ENCODE measurements at regions not wholly inside any gene's neighbourhood (a gene's known extent, or its start where the extent isn't known, plus 50 kb on each side); places are given as distances from the start of the nearest gene placed in this dataset.
A peak's percentile ranks its signal among the peaks of the same experiment; 100 is the strongest.

DNA sequence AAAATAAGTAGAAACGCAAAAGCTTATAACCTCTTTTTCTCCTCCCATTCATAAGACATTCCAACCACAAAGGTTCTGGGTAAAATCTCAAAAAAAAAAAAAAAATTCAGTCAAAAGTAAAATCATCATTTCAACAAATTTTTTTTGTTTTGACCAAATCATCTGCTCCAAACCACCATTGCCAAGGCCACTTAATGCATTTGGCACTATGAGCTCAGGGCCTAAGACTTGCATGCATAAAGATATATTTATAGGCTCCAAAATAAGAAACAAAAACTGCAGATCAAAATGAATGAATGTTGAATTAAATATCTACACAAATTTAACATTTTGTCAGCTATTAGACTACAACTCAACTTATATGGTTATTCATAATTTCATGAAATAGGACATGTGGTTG, 331.1 kb upstream of the NFIA start:
- Histone ChIP-seq H3K27me3 (no peaks in the 10 kb centered on the region), H3K4me3 (no peak overlapping the region), H3K36me3 (no peaks in the 10 kb centered on the region), H3K9me3 (replicated peaks) (0 out of 2 replicates have a peak, but pooled peaks cover 5% of the 10 kb centered on the region), H3K4me1 (peaks cover 10% of the 10 kb centered on the region), H3K27ac (no peak overlapping the region)
- no peak for DNase-seq

DNA sequence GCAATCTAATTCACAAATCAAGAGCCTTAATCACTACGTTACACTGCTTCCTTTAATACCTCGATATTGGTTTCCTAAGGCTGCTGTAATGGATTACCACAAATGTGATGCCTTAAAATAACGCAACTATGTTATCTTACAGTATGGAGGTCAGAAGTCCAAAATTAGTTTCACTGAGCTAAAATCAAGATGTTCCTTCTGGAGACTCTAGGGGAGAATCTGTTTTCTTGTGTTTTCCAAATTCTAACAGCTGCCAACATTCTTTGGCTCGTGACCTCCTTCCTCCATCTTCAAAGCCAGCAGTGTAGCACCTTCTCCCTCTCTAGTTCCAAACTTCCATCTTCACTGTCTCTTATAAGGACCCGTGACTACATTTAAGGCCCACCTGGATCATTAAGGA, 335.0 kb upstream of the NFIA start:
- peak in 1 of 2 experiments; percentile 17 for DNase-seq
- no peak overlapping the region for H3K4me3 ChIP-seq
- H3K9me3 ChIP-seq (replicated peaks), result 0 out of 2 replicates have a peak, but pooled peaks cover 5% of the 10 kb centered on the region
- no peaks in the 10 kb centered on the region for H3K27me3 ChIP-seq
- peaks cover 28% of the 10 kb centered on the region for H3K4me1 ChIP-seq
- no peaks in the 10 kb centered on the region for H3K36me3 ChIP-seq
- peak overlapping the region; percentile 92; the same call in 1 of the 2 replicates for H3K27ac ChIP-seq

DNA sequence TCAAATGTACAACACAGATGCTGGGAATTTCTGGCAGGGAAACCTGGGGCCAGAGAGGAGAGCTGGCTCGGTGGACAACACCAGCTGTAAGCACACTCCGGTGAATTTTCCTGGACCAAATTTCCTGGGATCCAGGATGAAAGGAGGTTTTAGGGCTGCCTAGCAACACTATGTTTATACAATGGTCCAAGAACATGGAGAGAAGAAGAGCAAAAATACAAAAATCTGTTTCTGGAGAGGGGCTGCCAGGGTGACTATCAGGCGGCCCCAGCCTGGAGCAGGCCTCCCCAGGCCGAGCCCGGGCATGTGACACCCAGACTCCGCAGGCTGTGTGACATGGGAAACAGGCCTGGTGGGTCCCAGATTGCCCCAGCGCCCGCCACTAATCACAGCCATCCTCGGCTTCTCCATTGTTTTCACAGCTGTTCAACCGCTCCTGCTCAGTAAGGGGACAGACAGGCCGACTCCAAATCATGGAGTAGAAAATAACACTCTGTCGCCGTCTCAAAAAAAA, 336.0 kb upstream of the NFIA start:
- peaks cover 28% of the 10 kb centered on the region for H3K4me1 ChIP-seq
- H3K36me3 ChIP-seq, result no peaks in the 10 kb centered on the region
- H3K27me3 ChIP-seq, result no peaks in the 10 kb centered on the region
- H3K9me3 ChIP-seq (replicated peaks), result 0 out of 2 replicates have a peak, but pooled peaks cover 5% of the 10 kb centered on the region
- H3K4me3 ChIP-seq, result peak overlapping the region; percentile 35
- peak; percentile 95 to 98 for DNase-seq
- peak overlapping the region; percentile 92 for H3K27ac ChIP-seq

DNA sequence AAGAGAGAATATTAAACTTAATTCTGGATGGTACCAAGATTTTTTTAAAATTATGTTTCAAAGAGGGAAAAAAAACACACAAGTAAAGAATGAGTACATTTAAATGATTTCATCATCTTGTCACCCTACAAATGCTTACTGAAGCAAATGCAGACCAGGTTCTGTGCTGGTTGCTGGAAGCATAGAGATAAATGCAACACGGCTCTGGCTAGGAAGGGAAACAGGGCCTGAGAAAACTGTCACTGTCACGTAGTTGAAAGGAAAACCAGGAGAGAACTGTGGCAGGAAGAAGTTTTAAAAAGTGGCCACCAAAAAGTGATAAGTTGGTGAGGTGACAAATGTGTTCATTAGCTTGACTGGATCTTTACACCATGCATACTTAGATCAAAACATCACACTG, 336.9 kb upstream of the NFIA start:
- peaks cover 28% of the 10 kb centered on the region for H3K4me1 ChIP-seq
- H3K36me3 ChIP-seq, result no peaks in the 10 kb centered on the region
- no peaks in the 10 kb centered on the region for H3K27me3 ChIP-seq
- 0 out of 2 replicates have a peak, but pooled peaks cover 5% of the 10 kb centered on the region for H3K9me3 ChIP-seq (replicated peaks)
- peak overlapping the region; percentile 92 for H3K27ac ChIP-seq
- peak; percentile 27 to 57 for DNase-seq
- no peak overlapping the region for H3K4me3 ChIP-seq

DNA sequence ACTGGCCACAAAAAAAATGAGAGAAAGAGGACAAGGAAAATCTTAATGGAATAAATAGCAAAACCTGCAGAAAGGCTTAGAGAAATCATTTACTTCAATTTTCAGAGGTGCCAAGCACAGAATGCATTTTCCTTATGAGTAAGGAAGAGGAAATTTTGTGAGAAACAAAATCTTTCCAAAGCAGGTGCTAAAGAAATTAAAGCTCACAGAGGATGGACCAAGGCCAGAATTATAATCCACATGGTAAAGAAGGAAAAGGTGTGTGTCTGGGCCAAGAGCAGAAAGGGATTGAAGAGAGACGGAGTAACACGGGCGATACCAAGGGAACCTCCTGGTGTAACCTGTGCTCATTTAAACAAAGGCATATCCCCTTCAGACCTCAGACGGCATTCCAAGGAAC, 340.0 kb upstream of the NFIA start:
- DNase-seq, result no peak
- Histone ChIP-seq H3K36me3 (no peaks in the 10 kb centered on the region), H3K4me3 (no peak overlapping the region), H3K4me1 (peaks cover 27% of the 10 kb centered on the region), H3K9me3 (replicated peaks) (no peaks in the 10 kb centered on the region; the same call in 1 of the 2 replicates), H3K27ac (no peak overlapping the region), H3K27me3 (no peaks in the 10 kb centered on the region)

DNA sequence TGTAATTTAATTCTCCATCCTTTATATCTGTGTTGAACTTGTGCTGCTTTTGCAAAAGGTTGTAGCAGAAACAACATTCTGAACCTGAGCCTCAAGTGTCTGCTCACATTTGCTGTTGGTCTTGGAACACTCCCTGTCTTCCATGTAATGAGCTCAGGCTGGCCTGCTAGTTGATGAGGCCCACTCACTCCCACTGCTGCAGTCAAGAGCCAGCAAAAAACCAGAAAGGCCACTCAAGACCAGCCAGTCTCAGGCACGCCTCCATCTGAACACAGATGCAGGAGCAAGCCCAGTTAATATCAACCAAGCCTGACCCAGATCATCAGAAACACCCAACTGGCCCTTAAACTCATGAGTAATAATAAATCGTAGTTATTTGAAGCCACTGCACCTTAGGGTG, 342.2 kb upstream of the NFIA start:
- H3K27me3 ChIP-seq, result no peaks in the 10 kb centered on the region
- H3K27ac ChIP-seq, result no peak overlapping the region
- no peaks in the 10 kb centered on the region; the same call in 1 of the 2 replicates for H3K9me3 ChIP-seq (replicated peaks)
- peaks cover 16% of the 10 kb centered on the region for H3K4me1 ChIP-seq
- H3K4me3 ChIP-seq, result no peak overlapping the region
- no peak for DNase-seq
- H3K36me3 ChIP-seq, result no peaks in the 10 kb centered on the region

DNA sequence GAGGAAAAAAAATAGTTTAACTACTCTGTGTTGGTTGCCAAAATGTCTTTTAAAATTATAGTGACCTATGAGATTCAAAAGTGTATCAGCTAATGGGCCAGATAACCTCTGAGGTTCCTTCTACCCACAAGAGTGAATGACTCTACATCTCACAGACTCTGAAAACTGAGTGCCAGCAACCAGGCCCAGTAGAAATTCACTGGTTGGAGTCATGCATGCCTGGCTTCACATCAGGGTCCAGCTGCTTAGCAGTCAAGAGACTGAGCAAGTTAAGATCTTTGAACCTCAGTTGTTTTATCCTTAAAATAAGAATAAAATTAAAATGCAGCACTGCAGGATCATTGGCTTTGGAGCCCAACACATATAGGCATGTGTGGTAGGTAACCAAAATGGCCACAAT, 342.6 kb upstream of the NFIA start:
- Histone ChIP-seq H3K27ac (no peak overlapping the region), H3K4me1 (peaks cover 12% of the 10 kb centered on the region), H3K4me3 (no peak overlapping the region), H3K9me3 (replicated peaks) (no peaks in the 10 kb centered on the region; the same call in 1 of the 2 replicates), H3K36me3 (no peaks in the 10 kb centered on the region), H3K27me3 (no peaks in the 10 kb centered on the region)
- DNase-seq, result no peak

DNA sequence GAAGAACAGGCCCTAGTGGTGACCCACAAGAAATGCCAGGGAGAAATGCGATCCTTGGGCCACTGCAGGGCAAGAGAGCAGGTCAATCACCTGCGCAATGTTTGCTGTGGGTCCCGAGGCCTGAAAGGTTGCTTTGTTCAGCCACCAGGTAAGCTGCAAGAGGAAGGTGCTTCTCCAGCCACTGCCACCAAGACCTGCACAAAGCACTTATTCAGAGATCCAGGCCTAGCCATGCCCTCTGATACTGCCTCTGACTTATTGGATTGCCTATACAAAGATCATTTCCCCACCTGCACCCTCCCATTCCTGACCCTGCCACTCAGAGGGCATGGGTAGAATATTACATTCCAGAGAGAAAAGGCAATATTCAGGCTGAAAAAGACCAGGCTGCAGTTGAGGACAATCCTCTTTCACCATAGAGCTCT, 349.4 kb upstream of the NFIA start:
- no peak overlapping the region for H3K27ac ChIP-seq
- no peaks in the 10 kb centered on the region for H3K27me3 ChIP-seq
- H3K4me3 ChIP-seq, result no peak overlapping the region
- no peak for DNase-seq
- peaks cover 8% of the 10 kb centered on the region; the same call in 1 of the 2 replicates for H3K4me1 ChIP-seq
- no peaks in the 10 kb centered on the region for H3K36me3 ChIP-seq
- no peaks in the 10 kb centered on the region; the same call in 1 of the 2 replicates for H3K9me3 ChIP-seq (replicated peaks)

DNA sequence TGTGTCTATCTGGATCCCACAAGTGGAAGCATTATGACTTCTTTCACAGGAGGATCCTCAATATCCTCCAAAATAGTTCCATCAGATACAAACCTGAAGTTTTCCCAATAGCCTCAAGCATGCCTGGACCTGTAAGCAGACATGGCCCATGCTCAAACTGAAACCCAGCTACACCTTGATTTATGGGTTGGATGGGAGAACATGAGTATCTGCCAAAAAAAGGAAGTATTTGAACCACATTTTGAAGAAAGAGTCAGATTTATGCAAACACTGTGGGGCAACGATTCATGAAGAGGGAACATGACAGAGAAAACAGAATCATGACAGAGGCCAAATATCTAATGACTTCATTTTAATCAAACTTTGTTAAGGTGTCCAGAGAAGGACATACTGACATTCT, 351.0 kb upstream of the NFIA start:
- H3K4me3 ChIP-seq, result no peak overlapping the region
- no peaks in the 10 kb centered on the region for H3K27me3 ChIP-seq
- no peak overlapping the region for H3K27ac ChIP-seq
- peaks cover 5% of the 10 kb centered on the region; the same call in 1 of the 2 replicates for H3K4me1 ChIP-seq
- no peaks in the 10 kb centered on the region for H3K36me3 ChIP-seq
- no peak for DNase-seq
- no peaks in the 10 kb centered on the region for H3K9me3 ChIP-seq (replicated peaks)

DNA sequence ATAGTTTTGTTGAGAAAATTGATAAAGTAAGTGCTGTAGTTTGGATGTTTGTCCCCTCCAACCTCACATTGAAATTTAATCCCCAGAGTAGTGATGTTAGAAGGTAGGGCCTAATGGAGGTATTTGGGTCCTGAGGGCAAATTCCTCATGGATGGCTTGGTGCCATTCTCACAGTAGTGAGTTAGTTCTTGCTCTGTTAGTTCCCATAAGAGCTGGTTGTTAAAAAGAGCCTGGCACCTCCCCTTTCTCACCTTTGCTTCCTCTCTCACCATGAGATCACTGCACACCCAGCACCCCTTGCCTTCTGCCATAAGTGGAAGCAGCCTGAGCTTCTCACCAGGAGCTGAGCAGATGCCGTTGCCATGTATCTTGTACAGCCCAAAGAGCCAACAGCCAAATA, 354.8 kb upstream of the NFIA start:
- no peak overlapping the region for H3K4me3 ChIP-seq
- H3K9me3 ChIP-seq (replicated peaks), result no peaks in the 10 kb centered on the region
- DNase-seq, result peak in 1 of 2 experiments; percentile 38
- H3K27me3 ChIP-seq, result no peaks in the 10 kb centered on the region
- no peak overlapping the region for H3K27ac ChIP-seq
- H3K36me3 ChIP-seq, result no peaks in the 10 kb centered on the region
- H3K4me1 ChIP-seq, result no peaks in the 10 kb centered on the region

DNA sequence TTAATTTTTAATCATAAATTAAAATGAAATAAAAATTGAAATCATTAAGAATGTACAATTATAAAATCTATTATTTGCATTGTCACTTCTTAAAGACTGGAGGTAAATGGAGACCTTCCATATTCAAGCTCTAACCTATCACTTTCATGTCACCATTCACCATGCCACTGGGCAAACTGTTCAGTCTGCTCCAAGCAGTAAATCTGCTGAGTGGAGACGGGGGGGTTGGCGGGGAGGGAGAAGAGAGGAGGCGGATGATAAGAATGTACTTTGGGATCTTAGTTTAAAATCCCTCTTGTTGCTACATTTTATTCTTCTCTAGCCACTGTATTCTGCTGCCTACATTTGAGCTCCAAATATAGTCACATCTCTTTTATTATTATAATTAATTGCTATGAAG, 365.9 kb upstream of the NFIA start:
- H3K27ac ChIP-seq, result no peak overlapping the region
- H3K9me3 ChIP-seq (replicated peaks), result no peaks in the 10 kb centered on the region
- H3K27me3 ChIP-seq, result no peaks in the 10 kb centered on the region
- H3K4me1 ChIP-seq, result no peaks in the 10 kb centered on the region
- no peak overlapping the region for H3K4me3 ChIP-seq
- DNase-seq, result no peak
- H3K36me3 ChIP-seq, result no peaks in the 10 kb centered on the region

DNA sequence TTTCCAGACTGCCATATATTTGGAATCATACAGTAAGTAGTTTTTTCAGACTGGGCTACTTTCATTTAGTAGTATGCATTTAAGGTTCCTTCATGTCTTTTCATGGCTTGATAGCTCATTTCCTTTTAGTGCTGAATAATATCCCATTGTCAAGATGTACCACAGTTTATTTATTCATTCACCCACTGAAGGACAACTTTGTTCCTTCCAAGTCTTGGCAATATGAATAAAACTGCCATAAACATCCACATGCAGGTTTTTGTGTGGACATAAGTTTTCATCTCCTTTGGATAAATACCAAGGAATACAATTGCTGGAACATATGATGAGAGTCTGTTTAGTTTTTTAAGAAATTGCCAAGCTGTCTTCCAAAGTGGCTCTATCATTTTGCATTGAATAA, 366.4 kb upstream of the NFIA start:
- Histone ChIP-seq H3K36me3 (no peaks in the 10 kb centered on the region), H3K27ac (no peak overlapping the region), H3K9me3 (replicated peaks) (no peaks in the 10 kb centered on the region), H3K27me3 (no peaks in the 10 kb centered on the region), H3K4me1 (no peaks in the 10 kb centered on the region), H3K4me3 (no peak overlapping the region)
- DNase-seq, result no peak

DNA sequence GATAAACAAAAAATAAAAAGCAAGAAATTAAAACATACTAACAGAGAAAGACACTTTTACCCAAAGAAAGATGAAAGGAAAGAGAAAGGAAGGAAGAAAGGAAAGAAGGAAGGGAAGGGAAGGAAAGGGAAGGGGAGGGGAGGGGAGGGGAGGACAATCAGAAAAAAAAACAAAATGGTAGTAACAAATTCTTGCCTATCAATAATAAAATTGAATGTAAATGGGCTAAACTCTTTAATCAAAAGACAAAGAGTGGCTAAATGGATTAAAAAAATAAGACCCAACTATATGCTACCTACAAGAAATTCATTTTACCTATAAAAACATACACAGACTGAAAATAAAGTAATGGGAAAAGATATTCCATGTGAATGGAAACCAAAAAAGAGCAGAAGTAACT, 372.9 kb upstream of the NFIA start:
- no peak overlapping the region for H3K27ac ChIP-seq
- no peaks in the 10 kb centered on the region for H3K9me3 ChIP-seq (replicated peaks)
- no peak overlapping the region for H3K4me3 ChIP-seq
- DNase-seq, result no peak
- H3K4me1 ChIP-seq, result no peaks in the 10 kb centered on the region
- H3K27me3 ChIP-seq, result no peaks in the 10 kb centered on the region
- H3K36me3 ChIP-seq, result no peaks in the 10 kb centered on the region

DNA sequence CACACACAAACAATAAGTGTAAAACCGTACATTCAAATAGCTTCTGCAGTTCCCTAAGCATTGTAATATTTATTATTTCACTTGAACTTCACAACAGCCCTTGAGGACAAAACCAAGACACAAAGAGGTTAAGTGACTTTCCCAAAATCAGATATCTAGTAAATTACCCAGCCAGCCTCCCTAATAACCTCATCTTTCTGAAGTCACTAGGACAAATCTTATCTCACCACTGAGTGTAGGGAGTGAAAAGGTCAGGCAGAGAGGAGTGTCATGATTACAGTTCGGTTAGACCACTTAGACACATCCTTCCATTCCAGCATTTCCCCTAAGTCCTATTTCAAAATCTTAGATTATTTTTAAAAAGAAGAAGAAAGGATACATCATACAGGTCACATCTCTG, 377.3 kb upstream of the NFIA start:
- Histone ChIP-seq H3K4me1 (no peaks in the 10 kb centered on the region), H3K27me3 (no peaks in the 10 kb centered on the region), H3K9me3 (replicated peaks) (no peaks in the 10 kb centered on the region), H3K4me3 (no peak overlapping the region), H3K27ac (no peak overlapping the region), H3K36me3 (no peaks in the 10 kb centered on the region)
- no peak for DNase-seq

DNA sequence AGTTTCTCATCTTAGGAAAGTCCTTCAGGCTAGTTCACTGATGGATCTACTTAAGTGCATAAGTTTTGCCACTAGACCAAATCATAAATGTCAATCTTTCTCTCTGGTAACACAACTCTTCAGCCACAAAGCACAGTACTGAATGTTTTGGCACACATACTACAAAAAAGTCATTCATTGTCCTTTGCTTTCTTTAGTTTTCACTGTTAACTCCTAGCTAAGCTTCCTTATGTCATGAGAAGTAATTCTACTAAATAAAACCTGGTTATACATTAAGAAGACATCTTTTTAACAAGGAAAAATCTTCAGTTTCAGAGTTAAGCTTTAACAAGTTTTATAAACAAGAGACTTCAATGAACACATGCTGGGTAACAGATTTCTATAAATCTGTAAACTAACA, 379.2 kb upstream of the NFIA start:
- H3K27me3 ChIP-seq, result no peaks in the 10 kb centered on the region
- H3K36me3 ChIP-seq, result no peaks in the 10 kb centered on the region
- no peak overlapping the region for H3K4me3 ChIP-seq
- no peaks in the 10 kb centered on the region for H3K4me1 ChIP-seq
- no peak for DNase-seq
- H3K27ac ChIP-seq, result no peak overlapping the region
- no peaks in the 10 kb centered on the region for H3K9me3 ChIP-seq (replicated peaks)

DNA sequence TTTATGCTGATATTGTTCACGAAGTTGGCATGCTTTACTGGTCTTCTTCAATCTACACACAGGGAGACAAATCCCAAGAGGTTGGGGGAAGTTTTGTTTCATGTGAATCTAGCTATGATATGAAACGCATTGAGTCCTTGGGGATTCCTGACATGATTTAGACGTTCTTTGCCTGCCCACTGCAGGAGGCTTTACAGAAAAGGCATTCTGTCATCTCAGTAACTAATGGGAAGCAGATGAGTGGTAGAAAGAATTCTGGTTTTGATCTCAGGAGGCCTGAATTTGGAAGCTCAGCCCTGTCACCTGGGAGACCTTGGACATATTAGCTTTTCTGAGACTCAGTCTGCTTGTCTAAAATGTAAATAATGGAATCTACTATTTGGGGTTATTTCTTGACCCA, 383.0 kb upstream of the NFIA start:
- Histone ChIP-seq H3K9me3 (replicated peaks) (no peaks in the 10 kb centered on the region), H3K27ac (no peak overlapping the region), H3K4me1 (peaks cover 9% of the 10 kb centered on the region), H3K27me3 (no peaks in the 10 kb centered on the region), H3K36me3 (no peaks in the 10 kb centered on the region), H3K4me3 (no peak overlapping the region)
- no peak for DNase-seq

All from SJCRH30 (cell line).